H1 (cell line): ENCODE measurements at regions not wholly inside any gene's neighbourhood (a gene's known extent, or its start where the extent isn't known, plus 50 kb on each side); places are given as distances from the start of the nearest gene placed in this dataset.

Experiments
- CTCF ChIA-PET: fragments of 300-600 bp; sonication (Branson Sonifier 250); formaldehyde crosslinking; loops from one replicate; lab custom pipeline; 2021; ENCODE audit not compliant: partially characterized antibody; lab: Charles Lee
- POLR2A ChIA-PET: fragments of 300-600 bp; sonication (Branson Sonifier 250); formaldehyde crosslinking; loops from one replicate; lab custom pipeline; 2021; ENCODE audit warnings: inconsistent platforms; ENCODE audit not compliant: partially characterized antibody; lab: Charles Lee
- DNase-seq, 2 experiments: peaks; one replicate each; pipeline versions ENCODE4 v3.0.0 to v3.0.0-alpha.2; 2010 to 2022; ENCODE audit warnings: low spot score in 2 of 2, low read depth in 1 of 2, mixed read lengths in 1 of 2
- FAIRE-seq: peaks from 2 replicates; lab custom pipeline; 2011; peaks lifted over from hg19 to GRCh38; lab: Jason Lieb, UNC
- H2AFZ ChIP-seq: 2 replicates; pipeline ENCODE4 v1.8.1; 2012; ENCODE audit warnings: low read length, inconsistent platforms
- H2AK5ac ChIP-seq: 2 replicates; pipeline ENCODE4 v1.6.1; 2013; ENCODE audit warnings: low read depth, low read length
- H2BK120ac ChIP-seq: replicated peaks from 2 replicates; pipeline ENCODE3; 2013; ENCODE audit warnings: low read depth, low read length, inconsistent platforms
- H2BK12ac ChIP-seq: 2 replicates; pipeline ENCODE4 v1.6.1; 2013; ENCODE audit warnings: low read depth, low read length
- H2BK15ac ChIP-seq: 2 replicates; pipeline ENCODE4 v1.6.1; 2013; ENCODE audit warnings: low read length
- H2BK20ac ChIP-seq: 2 replicates; pipeline ENCODE4 v1.6.1; 2013; ENCODE audit warnings: low read length
- H2BK5ac ChIP-seq: 2 replicates; pipeline ENCODE4 v1.6.1; 2013; ENCODE audit warnings: low read depth, low read length
- H3K14ac ChIP-seq: 2 replicates; pipeline ENCODE4 v1.6.1; 2013; ENCODE audit warnings: inconsistent platforms; ENCODE audit not compliant: insufficient read length
- H3K18ac ChIP-seq: 2 replicates; pipeline ENCODE4 v1.6.1; 2013; ENCODE audit warnings: low read length; ENCODE audit errors: extremely low read depth
- H3K23ac ChIP-seq: 2 replicates; pipeline ENCODE4 v1.6.1; 2013; ENCODE audit warnings: inconsistent platforms; ENCODE audit not compliant: insufficient read length
- H3K23me2 ChIP-seq: 2 replicates; pipeline ENCODE4 v1.6.1; 2013; ENCODE audit warnings: low read depth, low read length
- H3K27ac ChIP-seq: 2 replicates; pipeline ENCODE4 v1.6.1; 2011; ENCODE audit warnings: low read depth, low read length, inconsistent platforms
- H3K27me3 ChIP-seq, 4 experiments: replicated peaks in 1 of 4; 1 replicate in 1 of 4; 2 replicates in 3 of 4; pipeline versions ENCODE4 v1.6.1 to v1.8.1; 2011 to 2013; ENCODE audit warnings: low read length in 3 of 4, mild to moderate bottlenecking in 3 of 4, inconsistent platforms in 2 of 4, mixed read lengths in 2 of 4, moderate library complexity in 1 of 4; ENCODE audit not compliant: control insufficient read depth in 3 of 4, insufficient read depth in 3 of 4; ENCODE audit errors: extremely low read depth in 1 of 4
- H3K36me3 ChIP-seq, 4 experiments: 2 replicates each; pipeline versions ENCODE4 v1.6.1 to v1.8.1; 2011 to 2013; ENCODE audit warnings: mild to moderate bottlenecking in 4 of 4, low read length in 3 of 4, moderate library complexity in 2 of 4, control low read depth in 1 of 4, inconsistent platforms in 1 of 4; ENCODE audit not compliant: insufficient read depth in 4 of 4, control insufficient read depth in 2 of 4
- H3K4ac ChIP-seq: replicated peaks from 2 replicates; pipeline ENCODE3; 2013; ENCODE audit warnings: low read length, low read depth, mixed read lengths, inconsistent platforms; ENCODE audit not compliant: insufficient read length
- H3K4me1 ChIP-seq, 4 experiments: replicated peaks in 1 of 4; 1 replicate in 1 of 4; 2 replicates in 3 of 4; pipeline versions ENCODE4 v1.6.1 to v1.8.1; 2011 to 2013; ENCODE audit warnings: low read length in 3 of 4, inconsistent platforms in 2 of 4, mixed read lengths in 1 of 4; ENCODE audit not compliant: insufficient read depth in 4 of 4, control insufficient read depth in 3 of 4
- H3K4me2 ChIP-seq, 2 experiments: 2 replicates each; pipeline versions ENCODE4 v1.6.1 to v1.8.1; 2011 to 2013; ENCODE audit warnings: low read depth in 2 of 2, low read length in 2 of 2, control low read depth in 1 of 2, inconsistent platforms in 1 of 2, mild to moderate bottlenecking in 1 of 2; ENCODE audit not compliant: insufficient read depth in 1 of 2
- H3K4me3 ChIP-seq, 4 experiments: fragments of 200-600, 300-600 bp in 1 of 4; sonication (generic), shearing (Covaris generic), sonication (Bioruptor Twin) in 1 of 4; 2 replicates each; pipeline versions ENCODE4 v1.5.1 to v1.8.1; 2011 to 2016; ENCODE audit warnings: low read length in 4 of 4, low read depth in 3 of 4, control low read depth in 2 of 4, inconsistent platforms in 2 of 4, mild to moderate bottlenecking in 2 of 4, mixed read lengths in 1 of 4, moderate library complexity in 1 of 4; ENCODE audit not compliant: insufficient read depth in 2 of 4; ENCODE audit errors: extremely low read depth in 1 of 4
- H3K56ac ChIP-seq: replicated peaks from 2 replicates; pipeline ENCODE3; 2013; ENCODE audit warnings: low read depth, mild to moderate bottlenecking, mixed read lengths, low read length, inconsistent platforms; ENCODE audit not compliant: insufficient read length
- H3K79me1 ChIP-seq: 2 replicates; pipeline ENCODE4 v1.6.1; 2013; ENCODE audit warnings: low read depth, low read length, control low read depth
- H3K79me2 ChIP-seq, 2 experiments: 2 replicates each; pipeline versions ENCODE4 v1.6.1 to v1.8.1; 2012 to 2013; ENCODE audit warnings: low read length in 2 of 2, mild to moderate bottlenecking in 2 of 2, inconsistent platforms in 1 of 2; ENCODE audit not compliant: insufficient read depth in 2 of 2, control insufficient read depth in 1 of 2
- H3K9ac ChIP-seq, 4 experiments: replicated peaks in 1 of 4; 1 replicate in 1 of 4; 2 replicates in 3 of 4; pipeline versions ENCODE4 v1.6.1 to v1.8.1; 2011 to 2013; ENCODE audit warnings: low read depth in 3 of 4, low read length in 3 of 4, control low read depth in 2 of 4, mild to moderate bottlenecking in 2 of 4, moderate library complexity in 2 of 4, inconsistent platforms in 1 of 4; ENCODE audit errors: extremely low read depth in 1 of 4
- H3K9me3 ChIP-seq, 2 experiments: 2 replicates each; pipeline versions ENCODE4 v1.6.1 to v1.8.1; 2012 to 2013; ENCODE audit warnings: mild to moderate bottlenecking in 2 of 2, moderate library complexity in 2 of 2, control low read depth in 1 of 2, inconsistent platforms in 1 of 2, low read depth in 1 of 2, low read length in 1 of 2, mixed read lengths in 1 of 2; ENCODE audit not compliant: insufficient read depth in 2 of 2
- H4K20me1 ChIP-seq, 2 experiments: replicated peaks in 1 of 2; 2 replicates each; pipeline versions ENCODE3 to v1.8.1; 2011 to 2013; ENCODE audit warnings: inconsistent platforms in 2 of 2, low read length in 2 of 2, mild to moderate bottlenecking in 1 of 2; ENCODE audit not compliant: insufficient read depth in 2 of 2, control insufficient read depth in 1 of 2
- H4K5ac ChIP-seq: 2 replicates; pipeline ENCODE4 v1.6.1; 2013; ENCODE audit warnings: low read length, low read depth, mixed read lengths, inconsistent platforms; ENCODE audit not compliant: insufficient read length
- H4K8ac ChIP-seq: 2 replicates; pipeline ENCODE4 v1.8.0; 2013; ENCODE audit warnings: mild to moderate bottlenecking, moderate library complexity, low read length, inconsistent platforms; ENCODE audit not compliant: insufficient read depth; ENCODE audit errors: extremely low read depth
- H4K91ac ChIP-seq: replicated peaks from 2 replicates; pipeline ENCODE3; 2013; ENCODE audit warnings: low read length, mixed read lengths, inconsistent platforms; ENCODE audit not compliant: insufficient read length
- JUND ChIP-seq: IDR thresholded peaks from 2 replicates; pipeline ENCODE4 v1.6.1; 2011; ENCODE audit warnings: mild to moderate bottlenecking, improper control_type of control experiment, low read length
- MAX ChIP-seq: IDR thresholded peaks from 2 replicates; pipeline ENCODE4 v1.6.1; 2012; ENCODE audit warnings: inconsistent platforms
- WGBS, 2 experiments: shearing (Covaris generic) in 1 of 2; methylation state at CpG; one replicate each; pipeline versions ENCODE4 v1.1.6 to v1.1.7; 2013 to 2015; ENCODE audit warnings: low lambda C conversion rate in 2 of 2, mixed read lengths in 2 of 2, inconsistent platforms in 1 of 2, low coverage in 1 of 2, missing lambda C conversion rate in 1 of 2; ENCODE audit not compliant: insufficient replicate concordance in 2 of 2, insufficient coverage in 1 of 2, insufficient read length in 1 of 2; ENCODE audit errors: extremely low coverage in 1 of 2, missing lambda C conversion rate in 1 of 2; 5-methylcytosine and 5-hydroxymethylcytosine counted together

GRCh38 chr11:37370817-37371216, 772.8 kb upstream of the RAG2 start:
- no peak for TF ChIP-seq JUND
- TF ChIP-seq MAX, result no peak
- H3K23ac ChIP-seq, result no peak overlapping the region
- H3K4me2 ChIP-seq, result no peak overlapping the region

More at GRCh38 chr11:37370817-37371216, 772.8 kb upstream of the RAG2 start:
- H4K8ac ChIP-seq, result no peak overlapping the region
- no peaks in the 10 kb centered on the region for H3K23me2 ChIP-seq
- no peak for FAIRE-seq
- H2AFZ ChIP-seq, result no peak overlapping the region
- H3K4me1 ChIP-seq, result no peaks in the 10 kb centered on the region
- H3K79me2 ChIP-seq, result no peaks in the 10 kb centered on the region
- 97% methylated on average over 2 of the region's 2 CpGs; no CpG with 5 or more reads in 1 of the 2 experiments for WGBS, 2 experiments
- no peaks in the 10 kb centered on the region for H3K27me3 ChIP-seq
- POLR2A ChIA-PET, result no interaction called here
- CTCF ChIA-PET, result no interaction called here
- no peak overlapping the region for H2BK15ac ChIP-seq
- no peak overlapping the region for H4K5ac ChIP-seq
- H3K27ac ChIP-seq, result no peak overlapping the region
- H4K20me1 ChIP-seq, result no peaks in the 10 kb centered on the region
- no peak overlapping the region for H3K18ac ChIP-seq
- H2BK120ac ChIP-seq, result no peak overlapping the region
- H3K4ac ChIP-seq, result no peak overlapping the region
- no peak overlapping the region for H3K56ac ChIP-seq
- no peak overlapping the region for H3K14ac ChIP-seq
- no peak overlapping the region for H2AK5ac ChIP-seq
- no peaks in the 10 kb centered on the region for H3K9me3 ChIP-seq
- H2BK5ac ChIP-seq, result no peak overlapping the region
- no peaks in the 10 kb centered on the region for H3K79me1 ChIP-seq
- H2BK12ac ChIP-seq, result no peak overlapping the region
- no peak overlapping the region for H3K4me3 ChIP-seq
- no peaks in the 10 kb centered on the region for H3K36me3 ChIP-seq
- H3K9ac ChIP-seq, result no peak overlapping the region
- no peak overlapping the region for H4K91ac ChIP-seq
- H2BK20ac ChIP-seq, result no peak overlapping the region
- DNase-seq, result no peak
